Naive thymus-derived CD4-positive, alpha-beta T cell (primary cell): ENCODE measurements at regions not wholly inside any gene's neighbourhood (a gene's known extent, or its start where the extent isn't known, plus 50 kb on each side); places are given as distances from the start of the nearest gene placed in this dataset.
"Not testable (repeated sequence)": the region's sequence is repeated elsewhere in the genome, so short reads cannot be mapped to it uniquely, and the experiment has no call there.

Source experiments
- ATAC-seq: fragments of 150-1000 bp; cut with Tn5 transposase; 2 replicates; pipeline ENCODE4 v1.10.0; 2021; ENCODE audit warnings: mild to moderate bottlenecking, moderate library complexity
- CTCF ChIA-PET: fragments of 350-600 bp; sonication (Branson Sonifier 250); formaldehyde crosslinking; loops from one replicate; lab custom pipeline; 2021; ENCODE audit warnings: antibody characterized with exemption; lab: Charles Lee
- POLR2A ChIA-PET: fragments of 350-600 bp; sonication (Branson Sonifier 250); formaldehyde crosslinking; loops from one replicate; lab custom pipeline; 2021; ENCODE audit warnings: antibody characterized with exemption, inconsistent platforms; lab: Charles Lee
- DNase-seq, 9 donors: peaks; one replicate each; pipeline versions ENCODE4 v3.0.0 to v3.0.0-alpha.2; 2020 to 2022; ENCODE audit warnings: mixed read lengths in 1 of 9
- H3K27ac ChIP-seq: one replicate; pipeline ENCODE4 v1.7.0; 2013; ENCODE audit warnings: mild to moderate bottlenecking, low read depth, low read length, moderate library complexity
- H3K27me3 ChIP-seq, 2 donors: one replicate each; pipeline ENCODE4 v1.7.0; 2013; ENCODE audit warnings: low read length in 2 of 2, mild to moderate bottlenecking in 2 of 2, moderate library complexity in 2 of 2; ENCODE audit not compliant: control insufficient read depth in 2 of 2, insufficient read depth in 2 of 2
- H3K36me3 ChIP-seq, 3 experiments: 1 replicate in 2 of 3; 2 replicates in 1 of 3; pipeline ENCODE4 v1.7.0; 2013; ENCODE audit warnings: low read length in 3 of 3, mild to moderate bottlenecking in 3 of 3, moderate library complexity in 1 of 3; ENCODE audit not compliant: insufficient read depth in 3 of 3, control insufficient read depth in 2 of 3
- H3K4me1 ChIP-seq, 2 donors: one replicate each; pipeline ENCODE4 v1.7.0; 2013; ENCODE audit warnings: low read length in 2 of 2, mild to moderate bottlenecking in 2 of 2, moderate library complexity in 1 of 2; ENCODE audit not compliant: control insufficient read depth in 2 of 2, insufficient read depth in 2 of 2
- H3K4me3 ChIP-seq: 2 replicates; pipeline ENCODE4 v1.7.0; 2013; ENCODE audit warnings: mild to moderate bottlenecking, low read length
- H3K9me3 ChIP-seq, 3 experiments: 1 replicate in 2 of 3; 2 replicates in 1 of 3; pipeline ENCODE4 v1.7.0; 2013; ENCODE audit warnings: low read length in 3 of 3; ENCODE audit not compliant: control insufficient read depth in 2 of 3
- H3K27ac Mint-ChIP-seq, 9 donors: one replicate each; pipeline ENCODE4 v1.8.0; 2020 to 2022; ENCODE audit warnings: mixed read lengths in 9 of 9, mild to moderate bottlenecking in 8 of 9, moderate library complexity in 5 of 9, inconsistent platforms in 2 of 9
- H3K27me3 Mint-ChIP-seq, 5 donors: one replicate each; pipeline ENCODE4 v1.8.0; 2021 to 2022; ENCODE audit warnings: mixed read lengths in 5 of 5, mild to moderate bottlenecking in 1 of 5
- H3K36me3 Mint-ChIP-seq, 5 donors: one replicate each; pipeline ENCODE4 v1.8.0; 2020 to 2022; ENCODE audit warnings: mixed read lengths in 5 of 5, mild to moderate bottlenecking in 3 of 5, inconsistent platforms in 1 of 5
- H3K4me1 Mint-ChIP-seq, 7 donors: one replicate each; pipeline ENCODE4 v1.8.0; 2020 to 2022; ENCODE audit warnings: mixed read lengths in 7 of 7, mild to moderate bottlenecking in 3 of 7, inconsistent platforms in 1 of 7
- H3K4me3 Mint-ChIP-seq, 10 donors: one replicate each; pipeline ENCODE4 v1.8.0; 2020 to 2022; ENCODE audit warnings: mild to moderate bottlenecking in 10 of 10, mixed read lengths in 10 of 10, moderate library complexity in 6 of 10, inconsistent platforms in 2 of 10
- H3K9me3 Mint-ChIP-seq, 11 donors: one replicate each; pipeline ENCODE4 v1.8.0; 2020 to 2022; ENCODE audit warnings: mixed read lengths in 11 of 11, mild to moderate bottlenecking in 4 of 11, inconsistent platforms in 1 of 11, moderate library complexity in 1 of 11
- intact Hi-C, 2 donors: fragments of 100-400 bp; cut with micrococcal nuclease; formaldehyde crosslinking; loops; one replicate each; pipeline ENCODE4 v1.15.1; 2023

DNA sequence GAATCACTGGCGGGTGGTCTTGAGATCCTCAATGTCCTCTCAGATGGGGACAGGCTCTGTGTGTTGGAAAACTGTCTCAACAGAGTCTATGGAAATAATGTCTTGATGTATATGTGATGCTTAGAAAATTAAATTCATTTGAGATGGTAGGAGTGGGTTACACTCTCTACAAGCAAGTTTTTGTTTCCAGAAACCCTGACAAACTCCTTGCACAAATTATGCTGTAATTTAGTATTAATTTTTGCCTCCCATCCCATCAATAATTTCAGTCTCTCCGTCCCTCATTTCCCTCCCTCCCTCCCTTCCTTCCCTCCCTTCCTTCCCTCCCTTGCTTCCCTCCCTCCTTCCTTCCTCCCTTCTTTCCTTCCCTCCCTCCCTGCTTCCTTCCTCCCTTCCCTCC, 488.0 kb upstream of the C16orf82 start:
- Histone ChIP-seq H3K9me3 (no peaks in the 10 kb centered on the region), H3K36me3 (no peaks in the 10 kb centered on the region), H3K4me1 (no peaks in the 10 kb centered on the region), H3K4me3 (no peak overlapping the region), H3K27me3 (no peaks in the 10 kb centered on the region), H3K27ac (no peak overlapping the region)
- Mint-ChIP-seq H3K27me3 (peaks cover 9 to 22% (median 11%) of the 10 kb centered on the region in 5 donors), H3K9me3 (peaks cover 0 to 24% (median 0%) of the 10 kb centered on the region in 11 donors), H3K4me3 (no peak overlapping the region), H3K36me3 (peaks cover 0 to 18% (median 0%) of the 10 kb centered on the region in 5 donors), H3K4me1 (peaks cover 0 to 12% (median 0%) of the 10 kb centered on the region in 7 donors), H3K27ac (no peak overlapping the region)
- ATAC-seq = no peak
- ChIA-PET CTCF (interaction anchor here (0.7 kb wide), 1 partner anchor 31 kb away, joined by 3 read pairs; no protein-coding TSS in a partner anchor), POLR2A (no interaction called here)
- DNase-seq = no peak
- intact Hi-C loops = no loop called here

DNA sequence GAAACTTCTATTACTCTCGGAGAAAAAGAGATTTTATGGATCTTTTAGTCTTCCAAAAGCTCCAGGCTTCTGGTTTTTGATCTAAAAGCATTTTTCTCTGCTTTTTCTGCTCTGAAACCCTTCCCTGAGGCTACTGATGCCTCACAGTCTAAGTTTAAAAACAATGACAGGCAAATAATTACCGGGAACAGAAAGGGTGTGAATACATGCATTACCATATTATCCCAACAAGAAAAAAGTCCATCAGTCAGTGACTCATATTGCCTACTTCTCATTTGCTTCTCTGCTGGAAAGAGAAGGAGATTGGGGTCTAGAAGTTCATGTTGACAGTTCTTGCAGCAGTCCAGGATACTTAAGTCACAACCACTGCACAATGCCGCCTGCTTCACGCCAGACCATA, 482.9 kb upstream of the C16orf82 start:
- DNase-seq (no peak), ATAC-seq (no peak)
- no peaks in the 10 kb centered on the region for H3K4me1 ChIP-seq
- H3K4me3 ChIP-seq = no peak overlapping the region
- no peaks in the 10 kb centered on the region for H3K27me3 ChIP-seq
- no peak overlapping the region for H3K27ac ChIP-seq
- ChIA-PET CTCF (no interaction called here), POLR2A (no interaction called here)
- H3K9me3 ChIP-seq = peaks cover 0 to 8% (median 0%) of the 10 kb centered on the region in 3 experiments
- intact Hi-C loops = no loop called here
- Mint-ChIP-seq H3K27ac (no peak overlapping the region), H3K4me3 (no peak overlapping the region), H3K27me3 (peaks cover 5 to 33% (median 28%) of the 10 kb centered on the region in 5 donors), H3K4me1 (peaks cover 0 to 9% (median 0%) of the 10 kb centered on the region in 7 donors), H3K36me3 (peaks cover 0 to 34% (median 0%) of the 10 kb centered on the region in 5 donors), H3K9me3 (peaks cover 1 to 31% (median 9%) of the 10 kb centered on the region in 11 donors)
- H3K36me3 ChIP-seq = no peaks in the 10 kb centered on the region

DNA sequence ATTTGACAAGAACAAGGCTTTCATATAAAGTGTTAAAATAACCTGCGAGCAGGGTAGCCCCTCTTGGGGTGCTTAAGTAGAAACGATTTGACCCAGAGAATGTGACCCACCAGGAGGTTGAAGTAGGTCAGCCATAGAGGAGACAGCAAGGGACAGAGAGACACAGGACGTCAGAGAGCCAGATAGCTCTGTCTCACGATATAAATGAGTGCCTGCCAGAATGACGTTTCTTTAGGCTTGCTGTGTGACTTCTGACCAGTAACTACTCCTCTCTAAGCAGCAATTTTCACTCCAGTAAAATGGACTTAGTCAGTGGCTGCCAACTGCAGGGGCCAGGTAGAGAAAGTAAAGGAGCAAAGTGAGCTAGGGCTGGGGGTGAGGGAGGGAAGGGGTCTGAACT, 473.0 kb upstream of the C16orf82 start:
- no peaks in the 10 kb centered on the region for H3K36me3 ChIP-seq
- Mint-ChIP-seq H3K4me1 (peaks cover 3 to 50% (median 9%) of the 10 kb centered on the region in 7 donors), H3K27ac (peak overlapping the region in 1 of 9 donors; percentile 57), H3K27me3 (peaks cover 6 to 20% (median 10%) of the 10 kb centered on the region in 5 donors), H3K4me3 (peak overlapping the region in 1 of 10 donors; percentile 24), H3K9me3 (peaks cover 0 to 9% (median 0%) of the 10 kb centered on the region in 11 donors), H3K36me3 (peaks cover 0 to 29% (median 0%) of the 10 kb centered on the region in 5 donors)
- peaks cover 0 to 3% of the 10 kb centered on the region in 2 donors for H3K4me1 ChIP-seq
- H3K27ac ChIP-seq = no peak overlapping the region
- no peak overlapping the region for H3K4me3 ChIP-seq
- ATAC-seq (no peak), DNase-seq (no peak)
- no peaks in the 10 kb centered on the region for H3K9me3 ChIP-seq
- H3K27me3 ChIP-seq = no peaks in the 10 kb centered on the region
- intact Hi-C loops = no loop called here
- POLR2A ChIA-PET = no interaction called here
- CTCF ChIA-PET = no interaction called here

DNA sequence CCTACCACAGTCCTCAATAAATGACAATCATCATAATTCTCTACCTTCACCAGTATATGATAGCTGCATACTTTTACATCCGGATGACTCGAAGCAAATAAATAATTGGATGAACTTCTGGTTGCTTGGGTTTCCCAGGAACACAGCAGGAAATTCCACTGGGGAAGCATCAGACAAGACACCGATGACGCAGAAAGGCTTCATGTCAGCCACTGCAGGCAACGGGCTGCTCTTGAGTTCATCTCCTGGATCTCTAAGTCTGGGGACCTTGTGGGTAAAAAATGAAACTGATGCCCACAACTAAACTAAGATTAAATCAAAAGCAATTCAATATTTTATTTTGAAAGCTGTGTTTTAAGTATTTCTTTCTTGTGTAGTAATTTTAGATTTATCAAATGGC, 472.1 kb upstream of the C16orf82 start:
- H3K4me3 Mint-ChIP-seq = peak overlapping the region in 1 of 10 donors; percentile 25
- intact Hi-C loops = loop anchor here in 1 of 2 donors (5.0 kb wide), 1 partner anchor 1548 kb away; no protein-coding TSS in a partner anchor
- ATAC-seq (no peak), DNase-seq (no peak)
- POLR2A ChIA-PET = no interaction called here
- Histone ChIP-seq H3K4me1 (peaks cover 0 to 12% of the 10 kb centered on the region in 2 donors), H3K4me3 (no peak overlapping the region), H3K27me3 (no peaks in the 10 kb centered on the region), H3K9me3 (no peaks in the 10 kb centered on the region), H3K36me3 (no peaks in the 10 kb centered on the region), H3K27ac (no peak overlapping the region)
- peak overlapping the region in 2 of 9 donors; percentile 0 to 57 for H3K27ac Mint-ChIP-seq
- H3K27me3 Mint-ChIP-seq = peaks cover 5 to 28% (median 6%) of the 10 kb centered on the region in 5 donors
- peaks cover 0 to 35% (median 0%) of the 10 kb centered on the region in 5 donors for H3K36me3 Mint-ChIP-seq
- CTCF ChIA-PET = no interaction called here
- H3K9me3 Mint-ChIP-seq = peaks cover 0 to 11% (median 0%) of the 10 kb centered on the region in 11 donors
- H3K4me1 Mint-ChIP-seq = peaks cover 3 to 59% (median 9%) of the 10 kb centered on the region in 7 donors

DNA sequence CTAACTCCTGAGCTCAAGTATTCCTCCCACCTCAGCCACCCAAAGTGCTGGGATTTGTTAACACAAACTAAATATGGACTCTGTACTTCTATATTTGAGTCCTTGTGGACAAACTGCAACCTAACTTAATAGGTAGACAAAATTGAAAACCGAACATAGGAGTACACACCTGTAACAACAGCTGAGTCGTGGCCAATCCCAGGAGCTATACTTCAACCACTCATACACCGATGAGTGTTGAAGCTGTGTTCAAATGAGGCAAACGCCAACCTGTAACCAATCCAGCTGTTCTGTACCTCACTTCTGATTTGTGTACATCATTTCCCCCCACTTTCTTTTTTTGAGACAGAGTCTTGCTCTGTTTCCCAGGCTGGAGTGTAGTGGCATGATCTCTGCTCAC, 471.5 kb upstream of the C16orf82 start:
- intact Hi-C loops = loop anchor here in 1 of 2 donors (5.0 kb wide), 1 partner anchor 1547 kb away; no protein-coding TSS in a partner anchor
- Histone ChIP-seq H3K36me3 (no peaks in the 10 kb centered on the region), H3K9me3 (no peaks in the 10 kb centered on the region), H3K4me3 (no peak overlapping the region), H3K27me3 (no peaks in the 10 kb centered on the region), H3K27ac (no peak overlapping the region), H3K4me1 (peaks cover 0 to 15% of the 10 kb centered on the region in 2 donors)
- peak overlapping the region in 1 of 9 donors; percentile 78 for H3K27ac Mint-ChIP-seq
- H3K4me1 Mint-ChIP-seq = peaks cover 3 to 60% (median 9%) of the 10 kb centered on the region in 7 donors
- DNase-seq (no peak), ATAC-seq (no peak)
- H3K27me3 Mint-ChIP-seq = peaks cover 5 to 29% (median 5%) of the 10 kb centered on the region in 5 donors
- H3K4me3 Mint-ChIP-seq = no peak overlapping the region
- CTCF ChIA-PET = no interaction called here
- POLR2A ChIA-PET = no interaction called here
- H3K36me3 Mint-ChIP-seq = peaks cover 0 to 37% (median 0%) of the 10 kb centered on the region in 5 donors
- H3K9me3 Mint-ChIP-seq = peaks cover 0 to 11% (median 0%) of the 10 kb centered on the region in 11 donors

DNA sequence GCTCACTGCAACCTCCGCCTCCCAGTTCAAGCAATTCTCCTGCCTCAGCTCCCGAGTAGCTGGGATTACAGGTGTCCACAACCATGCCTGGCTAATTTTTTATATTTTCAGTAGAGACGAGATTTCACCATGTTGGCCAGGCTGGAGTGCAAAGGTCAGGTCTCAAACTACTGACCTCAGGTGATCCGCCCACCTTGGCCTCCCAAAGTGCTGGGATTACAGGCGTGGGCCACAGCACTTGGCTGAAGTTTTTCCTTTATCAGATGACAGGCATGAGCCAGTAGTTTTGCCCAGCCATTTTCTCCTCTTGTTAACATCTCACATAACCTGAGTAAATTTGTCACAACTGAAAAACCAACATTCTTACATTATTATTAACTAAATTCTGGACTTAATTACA, 470.7 kb upstream of the C16orf82 start:
- H3K4me3 Mint-ChIP-seq, H3K27ac ChIP-seq, DNase-seq, H3K4me3 ChIP-seq, H3K9me3 ChIP-seq, H3K36me3 ChIP-seq, CTCF ChIA-PET, H3K9me3 Mint-ChIP-seq, POLR2A ChIA-PET, ATAC-seq, H3K27me3 ChIP-seq: not testable (repeated sequence)
- Mint-ChIP-seq H3K27ac (peak overlapping the region in 1 of 9 donors; percentile 78), H3K4me1 (peaks cover 4 to 61% (median 9%) of the 10 kb centered on the region in 7 donors), H3K27me3 (peaks cover 0 to 24% (median 0%) of the 10 kb centered on the region in 5 donors), H3K36me3 (peaks cover 0 to 30% (median 0%) of the 10 kb centered on the region in 5 donors)
- H3K4me1 ChIP-seq = peaks cover 0 to 16% of the 10 kb centered on the region in 2 donors
- intact Hi-C loops = loop anchor here in 1 of 2 donors (5.0 kb wide), 1 partner anchor 1546 kb away; no protein-coding TSS in a partner anchor
